ENCODE measurements at regions not wholly inside any gene's neighbourhood (a gene's known extent, or its start where the extent isn't known, plus 50 kb on each side); places are given as distances from the start of the nearest gene placed in this dataset.

GRCh38 chr2:37560241-37560848 lies 111.1 kb downstream of the CDC42EP3 start:
- H3K27me3 Mint-ChIP-seq (ENCODE audit: insufficient read depth, unreplicated experiment): no peaks in the 10 kb centered on the region
- H3K9me3 Mint-ChIP-seq (ENCODE audit: unreplicated experiment): no peaks in the 10 kb centered on the region
- TF ChIP-seq CTCF (IDR thresholded peaks at IDR 0.05; ENCODE audit: unreplicated experiment): no peak
- no TSS peak for BruUV-seq (replicated peaks)
- H3K36me3 Mint-ChIP-seq (ENCODE audit: insufficient read depth, unreplicated experiment): no peaks in the 10 kb centered on the region
- ChIA-PET POLR2A (interaction anchor here (0.7 to 2.1 kb wide), 5 partner anchors 8 to 205 kb away, joined by 3 to 11 read pairs (median 4); no protein-coding TSS in a partner anchor), CTCF (interaction anchor here (1.6 kb wide), 1 partner anchor 317 kb away, joined by 5 read pairs; no protein-coding TSS in a partner anchor)
- H3K4me1 Mint-ChIP-seq (ENCODE audit: insufficient read depth, unreplicated experiment): peaks cover 15% of the 10 kb centered on the region
- no peak overlapping the region for H3K4me3 Mint-ChIP-seq (ENCODE audit: unreplicated experiment)
- intact Hi-C loops (cut with micrococcal nuclease): loop anchor here (2.0 kb wide), 1 partner anchor 110 kb away; the partner anchor contains the start of gene CDC42EP3
- H3K27ac Mint-ChIP-seq (ENCODE audit: low read depth, unreplicated experiment): peak overlapping the region; percentile 87
- DNase-seq (ENCODE audit: unreplicated experiment): no peak

- intact Hi-C loops (cut with micrococcal nuclease): loop anchor here (1.0 to 2.0 kb wide), 2 partner anchors 74 to 110 kb away; partner anchors contain the start of gene CDC42EP3
- ChIA-PET CTCF (interaction anchor here (0.7 to 1.6 kb wide), 2 partner anchors 317 to 516 kb away, joined by 3 to 5 read pairs; no protein-coding TSS in a partner anchor), POLR2A (interaction anchor here (0.6 to 2.1 kb wide), 13 partner anchors 9 to 917 kb away, joined by 3 to 12 read pairs (median 4); no protein-coding TSS in a partner anchor)
- no peak for TF ChIP-seq CTCF (IDR thresholded peaks at IDR 0.05; ENCODE audit: unreplicated experiment)
- Mint-ChIP-seq H3K27ac (ENCODE audit: low read depth, unreplicated experiment) (peak overlapping the region; percentile 87), H3K9me3 (ENCODE audit: unreplicated experiment) (no peaks in the 10 kb centered on the region), H3K4me3 (ENCODE audit: unreplicated experiment) (no peak overlapping the region), H3K4me1 (ENCODE audit: insufficient read depth, unreplicated experiment) (peaks cover 17% of the 10 kb centered on the region), H3K36me3 (ENCODE audit: insufficient read depth, unreplicated experiment) (no peaks in the 10 kb centered on the region), H3K27me3 (ENCODE audit: insufficient read depth, unreplicated experiment) (no peaks in the 10 kb centered on the region)
- TSS peak; percentile 92 for BruUV-seq (replicated peaks)
- DNase-seq (ENCODE audit: unreplicated experiment): peak; percentile 68
Measured at GRCh38 chr2:37560863-37561614, 110.4 kb downstream of the CDC42EP3 start.

- intact Hi-C loops (cut with micrococcal nuclease): loop anchor here (1.0 to 2.0 kb wide), 2 partner anchors 73 to 109 kb away; partner anchors contain the start of gene CDC42EP3
Measured at GRCh38 chr2:37561615-37562569, 109.5 kb downstream of the CDC42EP3 start.

More at GRCh38 chr2:37561615-37562569, 109.5 kb downstream of the CDC42EP3 start:
- Mint-ChIP-seq H3K4me3 (ENCODE audit: unreplicated experiment) (no peak overlapping the region), H3K27ac (ENCODE audit: low read depth, unreplicated experiment) (peak overlapping the region; percentile 87), H3K4me1 (ENCODE audit: insufficient read depth, unreplicated experiment) (peaks cover 26% of the 10 kb centered on the region), H3K36me3 (ENCODE audit: insufficient read depth, unreplicated experiment) (no peaks in the 10 kb centered on the region), H3K9me3 (ENCODE audit: unreplicated experiment) (no peaks in the 10 kb centered on the region), H3K27me3 (ENCODE audit: insufficient read depth, unreplicated experiment) (no peaks in the 10 kb centered on the region)
- BruUV-seq (replicated peaks): no TSS peak
- peak; percentile 93 for DNase-seq (ENCODE audit: unreplicated experiment)
- ChIA-PET POLR2A (interaction anchor here (0.6 to 2.1 kb wide), 12 partner anchors 9 to 125 kb away, joined by 3 to 12 read pairs (median 4); no protein-coding TSS in a partner anchor), CTCF (interaction anchor here (0.7 kb wide), 1 partner anchor 515 kb away, joined by 3 read pairs; no protein-coding TSS in a partner anchor)
- TF ChIP-seq CTCF (IDR thresholded peaks at IDR 0.05; ENCODE audit: unreplicated experiment): no peak
